ENCODE measurements at regions not wholly inside any gene's neighbourhood (a gene's known extent, or its start where the extent isn't known, plus 50 kb on each side); places are given as distances from the start of the nearest gene placed in this dataset.

DNA sequence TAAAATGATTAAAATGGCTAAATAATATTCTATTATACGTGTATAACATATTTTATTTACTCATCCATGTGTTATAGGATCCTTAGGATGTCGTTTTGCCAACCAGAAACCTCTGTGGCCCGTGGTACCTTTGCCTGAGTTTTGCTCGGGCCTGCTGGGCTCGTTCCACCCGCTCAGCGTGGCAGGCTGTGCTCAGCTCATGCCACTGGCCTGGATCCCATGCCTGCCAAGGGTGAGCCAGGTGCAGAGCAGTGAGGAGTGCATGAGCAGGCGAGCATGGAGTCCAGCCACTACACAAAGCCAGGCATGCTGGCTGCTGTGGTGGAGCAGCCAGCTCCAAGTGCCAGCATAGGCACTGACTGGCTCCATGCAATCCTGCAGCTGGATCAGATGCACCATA is 417.2 kb downstream of the TTLL7 start:
- WGBS, 2 donors: 97 to 98% methylated on average over 8 of the region's 8 CpGs

GRCh38 chr1:83574791-83575190 is 424.1 kb downstream of the TTLL7 start:
- no peaks in the 10 kb centered on the region for H3K4me1 ChIP-seq
- H3K27ac ChIP-seq: no peak overlapping the region
- intact Hi-C loops (cut with DNase I): no loop called here
- no peak for DNase-seq
- H3K27me3 ChIP-seq: no peaks in the 10 kb centered on the region
- H3K36me3 ChIP-seq: no peaks in the 10 kb centered on the region
- WGBS, 2 donors: 92 to 94% methylated on average over 2 of the region's 2 CpGs
- no peak for ATAC-seq
- peaks cover 0 to 9% (median 0%) of the 10 kb centered on the region in 11 donors for H3K9me3 ChIP-seq
- no peak overlapping the region for H3K4me3 ChIP-seq
- TF ChIP-seq CTCF (IDR thresholded peaks at IDR 0.05): no peak

More for the DNA sequence above, 417.2 kb downstream of the TTLL7 start:
- Histone ChIP-seq H3K4me3 (no peak overlapping the region), H3K27me3 (no peaks in the 10 kb centered on the region), H3K9me3 (peaks cover 0 to 39% (median 0%) of the 10 kb centered on the region in 11 donors), H3K27ac (no peak overlapping the region), H3K4me1 (no peaks in the 10 kb centered on the region), H3K36me3 (no peaks in the 10 kb centered on the region)
- no peak for ATAC-seq
- DNase-seq: no peak
- no peak for TF ChIP-seq CTCF (IDR thresholded peaks at IDR 0.05)
- intact Hi-C loops (cut with DNase I): no loop called here

DNA sequence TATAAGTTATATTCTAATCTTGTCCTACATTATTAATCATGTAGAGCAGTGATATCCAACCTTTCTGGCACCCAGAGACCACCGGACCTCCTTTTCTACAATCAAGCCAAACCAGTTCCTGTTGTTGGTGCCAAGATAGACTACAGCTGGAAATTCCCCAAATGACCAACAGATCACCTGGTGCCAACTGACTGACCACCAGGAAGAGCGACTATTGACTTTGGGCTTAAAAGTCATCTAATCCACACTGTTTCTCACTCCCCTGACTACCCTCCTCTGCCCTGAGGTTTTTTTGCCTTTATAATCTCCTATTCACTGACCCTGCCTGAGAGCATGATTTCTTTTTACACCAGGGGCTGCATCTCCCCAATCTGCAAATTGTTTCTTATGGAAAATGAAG is 425.2 kb downstream of the TTLL7 start:
- 76 to 86% methylated on average over 2 of the region's 2 CpGs for WGBS, 2 donors
- Histone ChIP-seq H3K9me3 (peaks cover 0 to 7% (median 0%) of the 10 kb centered on the region in 11 donors), H3K36me3 (no peaks in the 10 kb centered on the region), H3K4me1 (no peaks in the 10 kb centered on the region), H3K4me3 (no peak overlapping the region), H3K27me3 (no peaks in the 10 kb centered on the region), H3K27ac (no peak overlapping the region)
- no peak for TF ChIP-seq CTCF (IDR thresholded peaks at IDR 0.05)
- no peak for DNase-seq
- intact Hi-C loops (cut with DNase I): no loop called here
- no peak for ATAC-seq

DNA sequence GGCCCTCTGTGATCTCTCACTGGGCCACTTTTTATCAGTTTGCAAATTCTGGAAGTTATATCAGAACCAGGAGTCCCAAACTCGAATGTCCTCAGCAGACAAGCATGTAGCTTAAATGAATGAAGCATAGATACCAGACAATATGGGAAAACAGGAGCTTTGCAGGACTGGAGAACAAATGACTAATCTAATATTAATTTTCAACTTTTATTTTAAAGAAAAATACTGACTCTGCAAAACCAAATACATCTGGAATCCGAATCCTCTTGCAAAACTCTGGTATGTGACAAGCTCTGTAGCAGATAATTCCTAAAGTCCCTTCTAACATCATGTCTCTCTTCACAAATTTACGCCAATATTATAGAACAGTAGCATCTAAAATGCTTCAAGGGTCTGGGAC is 427.4 kb downstream of the TTLL7 start:
- intact Hi-C loops (cut with DNase I): no loop called here
- Histone ChIP-seq H3K27ac (no peak overlapping the region), H3K9me3 (peaks cover 0 to 7% (median 0%) of the 10 kb centered on the region in 11 donors), H3K27me3 (no peaks in the 10 kb centered on the region), H3K36me3 (no peaks in the 10 kb centered on the region), H3K4me3 (no peak overlapping the region), H3K4me1 (no peaks in the 10 kb centered on the region)
- no peak for TF ChIP-seq CTCF (IDR thresholded peaks at IDR 0.05)
- DNase-seq (no peak), ATAC-seq (no peak)
- 89 to 90% methylated on average over 3 of the region's 3 CpGs for WGBS, 2 donors

DNA sequence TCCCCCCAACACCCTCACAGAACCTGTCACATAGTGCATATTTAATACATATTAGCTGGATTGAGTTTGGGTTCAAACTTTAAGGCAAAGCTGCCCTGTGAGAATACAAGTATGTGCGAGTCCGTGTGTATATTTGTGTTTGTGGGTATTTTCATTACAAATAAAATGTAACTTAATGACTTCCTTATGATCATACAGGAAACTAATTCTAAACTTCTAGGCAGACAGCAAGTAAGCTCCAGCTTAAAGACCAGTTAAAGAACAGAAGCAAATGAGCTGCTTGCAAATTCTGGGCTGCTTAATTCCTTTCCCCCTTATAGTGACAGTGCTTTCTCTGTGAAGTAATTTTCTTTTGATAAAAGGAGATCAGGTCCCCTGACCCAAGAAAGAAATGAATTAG is 437.6 kb downstream of the TTLL7 start:
- no peak for DNase-seq
- Histone ChIP-seq H3K4me3 (no peak overlapping the region), H3K4me1 (no peaks in the 10 kb centered on the region), H3K27me3 (no peaks in the 10 kb centered on the region), H3K9me3 (no peaks in the 10 kb centered on the region), H3K36me3 (no peaks in the 10 kb centered on the region), H3K27ac (no peak overlapping the region)
- ATAC-seq: no peak
- WGBS, 2 donors: 83 to 89% methylated on average over 2 of the region's 2 CpGs
- intact Hi-C loops (cut with DNase I): no loop called here
- no peak for TF ChIP-seq CTCF (IDR thresholded peaks at IDR 0.05)
